ENCODE measurements at regions not wholly inside any gene's neighbourhood (a gene's known extent, or its start where the extent isn't known, plus 50 kb on each side); places are given as distances from the start of the nearest gene placed in this dataset.

DNA sequence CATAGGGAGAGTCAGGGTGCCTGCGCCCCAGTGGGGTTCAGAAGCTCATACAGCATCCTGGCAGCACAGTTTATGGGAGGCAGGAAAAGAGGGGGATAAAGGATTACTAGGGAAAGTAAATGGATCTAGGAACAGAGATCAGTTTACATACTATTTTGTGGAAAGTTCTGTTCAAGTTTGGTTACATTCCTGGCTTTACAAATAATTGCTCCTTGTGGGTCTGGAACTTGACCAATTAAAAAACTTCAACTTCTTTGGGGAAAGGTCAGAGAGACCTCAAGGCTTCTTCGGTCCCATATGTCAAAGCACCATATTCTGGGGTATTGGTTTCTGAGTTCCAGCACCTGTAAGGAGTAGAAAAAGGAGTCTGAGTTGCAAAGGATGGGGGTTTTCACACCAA is 64.1 kb downstream of the ZDHHC19 start:
- TF ChIP-seq POLR2AphosphoS5 (IDR thresholded peaks at IDR 0.05; ENCODE audit: low read depth, low read length) (no peak), POLR2A (IDR thresholded peaks at IDR 0.05; ENCODE audit: low read depth, low read length) (no peak), TAF1 (IDR thresholded peaks at IDR 0.05; ENCODE audit: low read depth, low read length) (no peak)

Data from GM12891 (cell line).